ELF-1 (cell line): ENCODE measurements at regions not wholly inside any gene's neighbourhood (a gene's known extent, or its start where the extent isn't known, plus 50 kb on each side); places are given as distances from the start of the nearest gene placed in this dataset.
"Not testable (repeated sequence)": the region's sequence is repeated elsewhere in the genome, so short reads cannot be mapped to it uniquely, and the experiment has no call there.

Experiments used
- DNase-seq: peaks from one replicate; pipeline ENCODE4 v3.0.0-alpha.2; 2016; ENCODE audit warnings: low read depth, low spot score

DNA sequence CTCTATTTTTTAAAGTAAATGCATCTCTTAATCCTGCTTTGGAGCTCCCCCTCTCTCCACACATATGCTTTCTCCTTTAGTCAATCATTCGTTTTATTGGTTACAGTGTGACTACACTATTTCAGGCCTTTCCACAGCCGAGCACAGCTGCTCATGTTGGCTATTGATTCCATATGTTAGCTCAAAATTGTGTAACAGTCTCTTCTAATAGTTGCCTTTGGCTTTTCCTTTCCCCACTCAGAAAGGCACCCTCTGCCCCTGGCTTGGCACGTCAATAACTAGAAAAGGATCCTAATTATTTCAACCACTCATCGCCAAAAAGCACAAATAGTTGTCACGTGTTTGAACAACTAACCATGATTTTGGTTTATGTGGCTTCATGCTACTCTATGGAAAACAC, 410.3 kb upstream of the SLC35B3 start:
- no peak for DNase-seq

DNA sequence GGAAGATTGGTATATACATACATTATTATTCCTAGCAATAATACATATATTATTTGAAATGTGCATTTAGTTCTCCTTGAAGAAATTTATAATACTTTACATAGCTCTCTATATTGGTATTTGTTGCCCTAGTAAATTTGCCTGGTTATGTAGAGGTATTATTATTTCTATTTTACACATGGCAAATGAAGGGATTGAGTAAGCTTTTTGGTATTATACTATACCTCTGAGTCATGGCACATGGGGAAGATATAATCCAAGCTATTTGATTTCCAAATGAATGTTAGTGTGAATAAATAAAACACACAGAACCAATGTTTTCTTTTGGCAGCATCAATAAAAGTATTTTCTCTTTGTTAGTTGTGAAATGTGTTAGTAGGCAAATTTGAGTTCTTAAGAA, 409.6 kb upstream of the SLC35B3 start:
- DNase-seq: no peak

GRCh38 chr6:8839626-8840025, 404.3 kb upstream of the SLC35B3 start:
- no peak for DNase-seq

- no peak for DNase-seq
Measured at GRCh38 chr6:8837343-8837742, 402.0 kb upstream of the SLC35B3 start.

DNA sequence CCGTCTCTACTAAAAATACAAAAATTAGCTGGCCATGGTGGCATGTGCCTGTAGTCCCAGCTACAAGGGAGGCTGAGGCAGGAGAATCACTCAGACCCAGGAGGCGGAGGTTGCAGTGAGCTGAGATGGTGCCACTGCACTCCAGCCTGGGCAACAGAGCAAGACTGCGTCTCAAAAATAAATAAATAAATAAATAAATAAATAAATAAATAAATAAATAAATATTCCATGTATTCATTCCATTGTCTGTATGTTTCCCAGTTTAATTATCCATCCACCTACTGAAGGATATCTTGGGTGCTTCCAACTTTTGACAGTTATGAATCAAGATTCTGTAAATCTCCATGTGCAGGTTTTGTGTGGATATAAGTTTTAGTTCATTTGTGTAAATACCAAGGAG, 397.4 kb upstream of the SLC35B3 start:
- DNase-seq: not testable (repeated sequence)

DNA sequence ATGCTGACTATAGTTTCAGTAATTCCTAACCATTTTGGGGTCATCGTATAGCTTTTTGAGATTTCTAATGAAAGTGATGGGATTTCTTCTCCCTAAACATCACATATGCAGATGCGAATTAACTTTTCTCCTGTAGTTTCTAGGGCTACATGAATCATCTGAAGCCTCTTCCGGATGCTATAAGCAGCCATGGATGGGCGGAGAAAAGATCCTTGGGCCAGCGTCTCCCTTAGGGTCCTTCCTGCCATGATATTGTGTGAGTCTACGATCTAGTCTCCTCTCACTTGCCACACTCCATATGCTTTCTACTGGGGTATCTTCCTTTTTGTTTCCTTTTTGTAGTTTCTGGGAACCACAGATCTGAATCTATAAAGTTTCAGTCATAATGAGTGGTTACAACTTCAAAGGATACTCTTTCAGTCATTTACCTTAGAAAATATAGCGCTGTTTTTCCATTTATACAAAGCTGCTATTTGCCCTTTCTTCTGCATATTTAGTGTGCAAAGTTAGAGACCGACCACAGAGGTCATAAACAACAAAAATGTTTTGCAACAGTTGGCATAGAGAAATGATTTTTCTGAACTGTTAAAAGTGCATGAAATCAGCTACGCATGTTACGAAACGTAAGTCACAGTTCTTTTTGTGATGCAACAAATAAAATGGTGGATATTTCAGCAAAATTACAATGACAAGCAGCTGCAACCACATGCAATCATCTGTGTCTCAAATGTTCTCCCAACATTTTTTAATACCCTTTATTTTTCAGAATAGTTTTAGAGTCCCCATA, 396.2 kb upstream of the SLC35B3 start:
- DNase-seq: no peak

DNA sequence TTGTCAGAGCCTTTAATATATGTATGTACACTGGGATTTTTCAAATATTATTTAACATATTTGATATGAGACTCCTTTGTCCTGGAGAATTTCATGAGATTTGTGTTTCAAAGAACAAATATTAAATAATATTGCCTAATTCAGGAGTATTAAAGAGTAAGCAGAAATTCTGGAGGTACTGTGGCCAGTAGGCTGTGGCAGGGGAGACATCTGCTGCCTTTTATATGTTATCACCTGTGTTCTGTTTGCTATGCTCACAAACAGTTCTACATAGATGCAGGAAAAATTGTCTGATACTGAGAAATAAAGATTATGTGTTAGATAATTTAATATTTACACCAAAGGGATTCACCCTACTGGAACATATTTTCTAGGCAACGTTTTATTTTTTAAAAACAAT, 395.4 kb upstream of the SLC35B3 start:
- no peak for DNase-seq

GRCh38 chr6:8829796-8830195, 394.5 kb upstream of the SLC35B3 start:
- DNase-seq: no peak

DNA sequence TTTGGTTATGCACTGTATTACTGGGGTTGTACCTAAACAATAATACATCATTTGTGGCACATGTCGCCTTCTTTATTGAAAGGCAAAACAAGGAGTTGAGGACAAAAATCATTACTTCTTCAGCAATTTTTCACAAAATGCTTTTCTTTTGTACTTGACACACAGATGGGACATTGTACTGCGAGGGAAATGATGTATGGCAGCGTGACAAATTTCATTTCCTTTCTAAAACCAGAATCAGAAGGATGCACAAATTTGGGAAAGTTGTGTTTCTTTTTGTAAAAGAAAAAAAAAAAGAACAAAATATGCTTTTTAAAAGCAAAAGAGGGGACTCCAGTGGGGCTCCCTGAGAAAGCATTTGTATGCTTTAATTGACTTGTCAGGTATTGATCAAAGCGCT, 394.0 kb upstream of the SLC35B3 start:
- no peak for DNase-seq

- no peak for DNase-seq
Measured at GRCh38 chr6:8828376-8828775, 393.0 kb upstream of the SLC35B3 start.

DNA sequence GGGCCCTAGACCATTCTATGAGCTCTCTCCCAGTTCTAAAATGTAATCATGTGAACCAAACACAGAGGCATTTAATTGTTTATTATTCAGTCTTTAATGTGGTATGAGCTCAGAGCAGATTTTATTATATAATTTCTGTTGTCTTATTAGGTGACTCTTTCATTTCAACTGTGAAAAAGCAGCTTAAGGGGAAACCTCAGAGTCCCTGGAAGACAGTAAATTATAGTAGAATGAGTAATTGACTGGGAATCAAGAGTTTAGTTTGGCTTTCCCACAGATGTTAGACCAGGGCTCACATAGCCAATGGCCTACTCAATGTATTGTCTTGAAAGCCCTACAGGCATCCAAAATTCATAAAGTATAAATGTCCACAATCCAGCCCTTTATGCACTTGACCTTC, 390.4 kb upstream of the SLC35B3 start:
- DNase-seq: no peak

DNA sequence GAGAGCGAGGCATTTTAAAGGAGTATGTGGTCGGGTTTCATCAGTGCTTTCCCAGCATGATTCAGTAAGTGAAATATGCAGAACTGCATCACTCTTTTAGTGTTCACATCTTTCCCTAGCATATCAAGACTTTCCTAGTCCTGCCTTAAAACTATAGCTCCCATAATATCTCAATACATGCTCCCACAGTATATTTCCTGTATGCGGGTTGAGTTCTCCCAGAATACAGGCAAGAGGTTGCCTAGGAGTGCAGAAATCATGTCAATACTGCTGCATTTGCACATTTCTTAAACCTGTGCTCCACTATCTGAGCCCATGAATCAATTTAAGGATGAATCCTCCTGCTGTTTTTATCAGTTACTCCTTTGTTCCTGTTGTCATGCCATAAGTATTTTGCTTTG, 386.6 kb upstream of the SLC35B3 start:
- no peak for DNase-seq

DNA sequence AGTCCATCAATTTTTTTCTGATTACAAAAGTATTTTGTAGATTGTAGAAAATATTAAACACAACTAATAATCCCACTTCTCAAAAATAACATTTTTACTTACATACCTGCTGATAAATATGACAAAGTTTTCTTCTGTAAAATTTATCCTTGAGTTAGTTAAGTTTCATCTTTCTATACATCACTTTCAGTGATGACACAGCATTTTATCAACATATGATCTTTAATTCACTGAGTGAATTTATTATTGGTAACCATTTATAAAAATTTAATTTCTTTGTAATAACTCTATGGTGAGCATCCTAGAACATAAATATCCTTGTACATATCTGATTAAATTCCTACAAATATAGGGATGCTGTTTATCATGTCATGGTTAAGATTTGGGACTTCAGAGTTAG, 385.0 kb upstream of the SLC35B3 start:
- no peak for DNase-seq

DNA sequence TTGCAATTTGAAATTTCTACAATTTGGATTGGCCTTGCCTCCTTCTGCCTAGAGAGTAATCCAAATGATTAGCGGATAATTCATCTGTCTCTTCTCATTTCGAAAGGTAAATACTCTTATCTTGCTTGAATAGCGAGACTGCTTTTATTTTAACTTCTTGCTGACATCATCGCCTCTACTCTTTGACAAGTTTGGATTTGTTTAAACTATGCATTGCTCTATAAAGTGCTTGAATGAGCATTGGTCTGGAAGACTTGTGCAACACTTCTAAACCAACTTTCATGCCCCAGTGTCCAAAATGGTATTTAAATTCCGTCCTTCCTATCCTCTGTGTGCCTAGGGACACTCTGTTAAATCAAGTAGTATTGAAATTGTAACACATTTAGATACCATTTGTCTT, 384.1 kb upstream of the SLC35B3 start:
- DNase-seq: no peak

- DNase-seq: no peak
Measured at GRCh38 chr6:8814440-8815000, 379.2 kb upstream of the SLC35B3 start.

- no peak for DNase-seq
Measured at GRCh38 chr6:8810325-8810724, 375.0 kb upstream of the SLC35B3 start.

GRCh38 chr6:8809662-8810061, 374.3 kb upstream of the SLC35B3 start:
- no peak for DNase-seq

GRCh38 chr6:8803181-8803760, 367.9 kb upstream of the SLC35B3 start:
- no peak for DNase-seq

- DNase-seq: not testable (repeated sequence)
Measured at GRCh38 chr6:8802397-8802796, 367.1 kb upstream of the SLC35B3 start.

DNA sequence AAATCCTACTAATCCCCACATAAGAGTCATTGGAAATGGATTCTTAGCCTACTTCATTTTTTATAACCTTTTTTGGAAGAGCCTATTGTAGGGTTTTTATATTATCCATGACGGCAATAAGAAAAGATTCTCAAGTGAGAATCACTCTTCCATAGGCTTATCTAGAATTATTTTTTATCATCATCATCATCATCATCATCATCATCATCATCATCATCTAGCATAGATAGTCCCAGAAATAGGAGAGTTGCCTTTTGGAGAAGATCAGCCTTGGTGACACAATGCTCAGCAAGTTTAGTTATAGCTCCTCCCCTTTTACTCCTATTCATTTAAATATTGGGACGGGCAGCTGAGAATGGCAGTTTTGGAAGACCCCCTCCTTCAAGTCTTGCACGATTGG, 359.1 kb upstream of the SLC35B3 start:
- no peak for DNase-seq

- DNase-seq: no peak
Measured at GRCh38 chr6:8789878-8790277, 354.5 kb upstream of the SLC35B3 start.

- no peak for DNase-seq
Measured at GRCh38 chr6:8785223-8785622, 349.9 kb upstream of the SLC35B3 start.

DNA sequence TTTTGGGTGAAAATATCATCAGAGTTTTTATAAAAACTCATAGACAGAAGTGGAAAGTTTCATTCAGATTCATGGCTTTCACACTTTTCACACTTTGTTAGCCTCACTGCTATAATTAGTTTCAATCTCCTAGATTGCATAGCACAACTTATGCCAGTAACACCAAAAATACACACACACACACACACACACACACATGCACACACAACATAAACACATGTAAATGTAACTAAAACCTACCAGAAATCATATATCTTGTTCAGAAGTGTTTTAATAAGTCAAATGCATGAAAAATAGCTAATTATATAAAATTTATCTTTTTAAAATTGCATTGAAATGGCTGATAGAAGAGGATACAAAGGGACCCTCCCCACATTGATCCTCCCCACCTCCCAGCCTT, 347.8 kb upstream of the SLC35B3 start:
- no peak for DNase-seq
